ENCODE measurements at regions not wholly inside any gene's neighbourhood (a gene's known extent, or its start where the extent isn't known, plus 50 kb on each side); places are given as distances from the start of the nearest gene placed in this dataset.

DNA sequence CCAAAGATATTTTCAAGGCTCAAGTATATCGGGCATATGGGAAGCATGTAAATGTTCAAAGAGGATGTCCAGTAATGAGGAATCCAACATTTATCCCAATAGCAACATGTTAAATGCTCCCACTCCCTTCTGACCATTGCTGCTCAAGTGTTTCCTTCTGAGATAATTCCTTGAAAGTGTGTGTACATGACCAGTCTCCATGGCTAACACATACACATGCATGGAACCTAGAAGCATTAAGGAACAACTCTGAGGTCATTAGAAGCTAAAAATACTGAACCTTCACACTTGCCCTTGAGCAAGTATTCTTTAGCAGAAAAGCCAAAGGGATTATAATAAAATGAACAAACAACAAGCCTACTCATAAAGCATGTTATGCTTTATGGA, 433.8 kb upstream of the TCF4 start:
- no peak for DNase-seq (ENCODE audit: low read depth)

DNA sequence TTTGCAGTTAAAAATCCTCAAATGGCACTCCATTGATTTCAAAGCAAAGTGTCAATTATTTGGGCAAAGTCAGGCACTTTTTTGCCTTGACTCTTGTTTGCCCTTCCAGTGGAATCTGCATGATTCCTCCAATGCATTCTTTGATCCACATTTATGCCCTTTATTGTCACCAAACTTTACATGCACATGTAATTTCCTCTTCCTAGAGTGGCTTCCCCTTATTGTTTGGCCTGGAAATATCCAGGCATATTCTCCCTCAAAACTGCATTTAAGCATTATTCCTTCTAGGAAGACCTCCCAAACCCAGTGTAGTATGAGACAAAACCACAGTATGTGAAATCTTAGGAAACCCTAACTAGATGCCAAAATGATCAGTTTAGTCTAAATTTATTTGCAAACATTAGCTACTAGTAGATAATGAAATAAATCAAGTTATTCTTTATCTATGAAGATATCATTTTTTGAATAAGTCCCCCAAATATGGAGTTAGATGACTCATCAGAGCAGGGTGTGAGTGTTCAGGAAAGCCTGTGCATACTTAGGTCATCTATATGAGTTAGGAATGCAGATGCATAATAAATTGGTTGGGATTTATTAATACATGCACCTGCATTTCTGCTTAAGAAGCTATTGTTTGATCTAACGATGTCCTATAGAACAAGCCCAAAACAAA, 433.3 kb upstream of the TCF4 start:
- DNase-seq (ENCODE audit: low read depth), result no peak

DNA sequence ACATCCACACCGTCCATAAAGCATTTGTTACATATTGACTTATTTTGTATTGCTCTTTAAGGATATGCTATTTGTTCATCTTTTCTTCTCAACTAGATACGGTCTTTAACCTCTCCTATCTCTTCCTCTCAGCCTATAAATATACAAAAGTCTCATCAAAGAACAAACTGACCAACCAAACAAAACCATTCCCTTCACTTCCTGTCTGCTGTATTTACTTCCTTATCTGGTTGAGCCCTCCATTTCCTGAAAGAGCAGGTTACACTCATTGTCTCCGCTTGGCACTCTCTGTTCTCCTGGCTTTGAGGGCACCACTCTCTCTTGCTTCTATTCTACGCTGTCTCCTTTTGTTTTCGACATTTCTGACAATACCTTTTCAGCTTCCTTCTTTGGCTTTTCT, 431.9 kb upstream of the TCF4 start:
- no peak for DNase-seq (ENCODE audit: low read depth)

DNA sequence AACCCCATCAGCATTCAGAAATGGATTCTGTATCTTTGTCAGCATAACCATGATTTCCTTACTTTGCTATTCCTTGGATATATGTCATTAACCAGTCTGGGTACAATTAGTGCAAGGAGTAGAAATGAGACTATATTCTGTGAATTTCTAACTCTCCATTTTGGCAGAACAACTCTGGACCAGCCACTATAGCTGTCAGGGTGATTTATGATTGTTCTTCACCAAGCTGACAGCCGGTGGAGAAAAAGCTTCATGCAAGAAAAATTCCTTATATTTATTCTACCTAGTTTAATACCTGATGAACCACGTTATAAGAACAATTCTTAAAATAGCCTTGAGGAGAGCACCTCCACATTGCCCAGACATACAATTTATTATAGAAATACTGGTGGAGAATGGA, 431.2 kb upstream of the TCF4 start:
- DNase-seq (ENCODE audit: low read depth), result no peak

DNA sequence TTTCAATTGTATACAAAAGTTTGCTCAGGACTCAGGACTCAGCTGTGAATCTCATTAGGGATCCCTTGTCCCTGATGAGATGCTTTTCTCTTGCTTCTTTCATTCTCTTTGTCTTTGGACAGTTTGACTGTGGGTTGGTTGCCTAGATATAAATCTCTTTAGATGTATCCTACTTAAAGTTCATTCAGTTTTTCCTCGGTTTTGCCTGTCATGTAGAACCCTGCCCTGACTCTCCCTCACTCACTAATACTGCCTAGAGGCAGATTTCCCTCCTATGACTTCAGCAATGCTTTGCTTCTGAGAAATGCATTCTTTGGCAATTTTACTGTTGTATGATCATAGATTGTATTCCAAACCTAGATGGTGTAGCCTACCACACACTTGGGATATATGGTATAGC, 421.4 kb upstream of the TCF4 start:
- DNase-seq (ENCODE audit: low read depth), result no peak

DNA sequence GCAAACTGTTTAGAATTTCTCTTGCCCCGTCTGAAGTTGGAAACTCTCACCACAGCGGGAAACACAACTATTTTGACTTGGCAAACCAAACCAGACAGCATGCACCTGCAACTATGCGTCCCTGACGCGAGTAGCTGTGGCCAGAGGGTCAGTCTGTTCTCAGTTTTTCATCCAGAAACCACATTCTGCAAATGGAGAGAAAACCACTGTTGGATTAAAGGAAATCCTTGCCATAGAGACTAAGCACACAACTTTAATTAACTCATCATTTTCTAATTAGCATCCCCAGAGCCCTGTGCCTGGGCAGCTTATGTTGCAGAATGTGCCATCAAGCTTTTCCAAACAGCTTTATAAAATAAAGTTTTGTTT, 415.7 kb upstream of the TCF4 start:
- no peak for DNase-seq (ENCODE audit: low read depth)

DNA sequence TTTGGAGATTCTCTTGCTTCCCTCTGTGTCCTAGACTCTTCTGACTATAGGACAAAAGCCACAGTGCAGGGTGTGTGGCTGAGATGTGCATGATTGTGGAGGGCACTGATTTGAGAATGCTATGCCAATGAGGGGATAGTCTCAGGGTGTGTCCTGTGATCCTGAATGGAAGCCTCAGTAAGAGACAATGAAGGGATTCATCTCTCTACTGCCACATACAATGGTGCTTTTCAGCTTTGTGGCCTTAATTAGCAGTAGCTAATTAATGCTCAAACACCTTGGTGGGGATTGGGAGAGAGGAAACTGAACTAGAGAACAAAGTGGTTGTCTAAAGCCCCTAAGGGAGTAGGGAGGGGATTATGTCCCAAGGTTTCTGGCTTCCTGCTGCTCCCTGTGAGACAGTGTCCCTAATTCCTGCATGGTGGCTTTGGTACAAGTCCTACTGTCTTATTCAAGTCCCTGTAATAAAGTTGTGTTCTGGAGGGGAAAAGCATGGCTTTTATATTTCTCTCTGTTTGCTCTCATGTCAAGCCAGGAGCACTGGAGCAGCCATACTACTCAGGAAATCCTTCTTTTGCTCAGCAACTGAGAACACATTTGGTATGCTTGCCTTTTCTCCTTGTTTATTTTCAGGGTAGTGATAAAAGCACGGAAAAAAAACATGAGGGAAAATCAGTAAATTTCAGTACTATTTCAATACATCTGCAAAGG, 415.2 kb upstream of the TCF4 start:
- no peak for DNase-seq (ENCODE audit: low read depth)

DNA sequence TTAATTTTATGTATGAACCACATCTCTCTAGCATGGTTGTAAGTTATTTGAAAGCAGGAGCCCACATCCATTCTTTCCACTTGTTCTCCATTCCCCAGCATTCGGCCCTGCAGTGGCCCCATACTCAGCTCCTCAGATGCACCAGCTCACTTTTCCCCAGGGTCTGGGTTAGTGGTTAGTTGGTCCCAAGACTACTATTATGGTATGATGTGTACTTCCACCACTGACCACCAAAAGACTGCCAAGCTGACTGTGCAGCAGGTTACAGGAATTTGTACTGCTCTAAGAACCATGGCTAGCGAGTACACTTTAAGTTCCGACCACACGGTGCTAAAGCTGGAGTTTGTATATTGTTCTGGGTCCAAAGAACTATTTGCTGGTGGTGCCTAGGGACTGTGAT, 413.6 kb upstream of the TCF4 start:
- no peak for DNase-seq (ENCODE audit: low read depth)

DNA sequence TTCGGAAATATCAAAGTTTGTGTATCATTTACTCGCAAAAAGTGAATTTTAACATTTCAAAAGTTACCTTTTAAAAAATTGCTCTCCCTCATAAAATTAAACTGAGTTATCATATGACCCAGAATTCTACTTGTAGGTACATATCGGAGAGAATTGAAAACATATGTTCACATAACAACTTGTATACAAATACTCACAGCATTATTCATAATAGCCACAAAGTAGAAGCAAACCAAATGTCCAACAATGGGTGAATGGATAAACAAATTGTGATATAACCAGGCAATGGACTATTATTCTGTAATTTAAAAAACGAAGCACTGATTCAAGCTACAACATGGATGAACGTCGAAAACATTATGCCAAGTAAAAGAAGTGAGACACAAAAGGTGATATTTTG, 412.0 kb upstream of the TCF4 start:
- no peak for DNase-seq (ENCODE audit: low read depth)

DNA sequence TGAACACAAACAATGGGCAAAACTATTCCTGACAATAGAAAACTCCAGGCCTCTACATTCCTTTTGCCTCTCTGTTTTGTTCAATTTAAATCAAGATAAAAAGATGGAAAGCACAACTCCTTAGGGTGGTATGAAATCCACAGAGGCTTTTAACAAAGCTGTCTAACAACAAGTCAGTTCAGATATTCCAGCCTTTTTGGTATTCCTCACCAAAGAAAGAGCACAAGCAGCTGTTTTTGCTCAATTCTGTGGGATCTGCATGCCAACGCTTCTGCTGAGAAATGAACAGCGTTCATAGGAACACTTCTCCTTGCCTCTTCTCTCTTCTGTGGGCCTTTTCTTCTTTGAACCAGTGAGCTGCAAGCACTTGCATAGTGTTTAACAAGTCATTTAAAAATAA, 411.6 kb upstream of the TCF4 start:
- no peak for DNase-seq (ENCODE audit: low read depth)

DNA sequence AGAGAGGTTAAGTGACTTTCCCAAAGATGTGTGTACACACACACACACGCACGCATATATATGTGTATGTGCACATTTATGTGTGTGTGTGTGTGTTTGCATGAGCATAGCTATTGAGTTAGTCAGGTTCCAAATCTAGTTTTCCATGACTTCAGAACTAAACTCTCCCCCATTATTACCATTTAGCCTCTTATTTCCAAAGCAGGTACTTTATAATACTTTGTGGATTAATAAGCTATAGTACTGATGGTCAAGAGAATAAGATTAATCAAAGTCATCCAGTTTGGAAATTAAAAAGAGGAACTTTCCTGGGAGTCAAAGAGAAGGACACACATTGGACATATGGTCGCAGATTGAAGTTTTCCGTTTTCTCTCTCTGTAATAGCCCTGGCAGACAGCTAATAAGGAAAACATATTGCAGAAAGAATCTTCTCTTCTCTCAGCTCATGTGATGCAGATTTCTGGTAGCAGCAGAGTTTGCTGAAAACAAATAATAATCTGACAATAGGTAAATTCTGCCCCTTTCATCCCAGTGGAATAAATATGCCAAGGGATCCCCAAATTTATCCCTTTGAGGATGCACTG, 410.9 kb upstream of the TCF4 start:
- DNase-seq (ENCODE audit: low read depth), result no peak

DNA sequence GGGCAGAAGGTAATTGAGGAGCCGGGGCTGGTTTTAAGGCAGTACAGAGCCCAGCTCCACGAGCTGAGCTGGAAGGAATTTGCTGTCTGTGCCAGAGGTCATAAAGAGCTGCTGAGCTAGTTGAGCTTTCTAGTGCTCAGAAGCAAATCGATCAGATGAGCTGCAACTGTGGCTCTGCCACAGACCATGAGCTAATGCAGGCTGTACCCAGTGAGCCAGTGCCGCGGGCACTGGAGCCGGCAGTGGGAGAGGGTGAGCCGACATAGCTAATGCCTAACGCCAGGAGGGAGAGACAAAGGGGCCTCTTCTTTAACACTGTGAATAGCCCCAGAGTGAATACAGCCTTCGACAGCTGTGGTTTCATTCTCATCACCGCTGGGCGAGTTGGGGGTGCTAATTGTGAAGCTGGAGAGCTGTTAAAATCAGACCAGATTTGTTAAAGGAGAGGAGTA, 410.1 kb upstream of the TCF4 start:
- no peak for DNase-seq (ENCODE audit: low read depth)

DNA sequence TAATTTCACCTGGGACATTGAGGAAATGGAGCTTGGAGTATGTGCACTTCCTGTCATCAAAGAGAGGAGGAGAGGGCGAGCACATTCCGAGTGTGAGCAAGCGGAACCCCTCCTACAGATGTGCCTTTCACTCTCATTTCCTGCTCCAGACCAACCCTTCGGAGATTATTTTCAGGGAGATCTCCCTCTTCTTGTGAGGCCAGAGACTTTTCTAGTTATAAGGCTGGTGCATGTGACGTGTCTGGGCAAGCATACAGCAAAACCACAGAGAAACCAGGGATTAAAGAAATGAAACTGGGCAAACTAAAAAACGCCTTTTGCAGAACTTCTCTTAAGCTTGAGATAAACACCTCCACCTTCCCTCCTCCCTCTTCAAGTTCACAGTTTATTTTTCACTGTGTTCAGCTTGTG, 409.2 kb upstream of the TCF4 start:
- DNase-seq (ENCODE audit: low read depth), result no peak

DNA sequence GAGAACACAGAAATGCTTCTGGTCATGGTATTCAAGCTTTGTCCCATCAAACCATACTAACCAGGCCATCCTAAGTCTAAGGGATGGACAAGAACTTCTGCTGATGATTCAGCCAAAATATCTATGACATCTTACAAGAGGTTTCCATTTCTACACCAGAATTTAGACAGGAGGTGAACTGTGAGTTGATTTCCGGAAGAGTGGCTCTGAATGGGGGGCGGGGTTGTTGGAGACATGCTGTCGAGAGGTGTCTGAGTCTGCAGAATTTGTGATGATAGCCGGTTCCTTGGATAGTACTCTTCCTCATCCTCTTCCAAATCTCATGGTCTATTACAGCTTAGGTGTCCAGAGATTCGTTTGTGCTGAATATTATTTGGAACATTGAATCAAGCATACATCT, 408.7 kb upstream of the TCF4 start:
- no peak for DNase-seq (ENCODE audit: low read depth)

DNA sequence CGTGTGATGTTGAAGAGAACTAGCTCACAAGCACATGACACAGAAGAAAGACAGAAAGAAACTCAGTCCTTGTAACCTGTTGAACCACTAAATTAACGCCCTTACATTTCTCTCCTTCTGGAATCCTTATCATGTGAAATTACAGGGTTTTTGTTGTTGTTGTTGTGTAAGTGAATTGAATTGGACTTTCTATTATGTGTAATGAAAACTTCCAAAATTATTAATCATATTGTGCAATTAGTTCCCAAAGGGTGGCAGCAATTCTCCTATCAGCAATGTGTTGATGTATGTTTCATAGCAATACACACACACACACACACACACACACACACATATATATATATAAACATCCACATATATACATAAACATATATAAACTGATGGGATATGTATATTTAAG, 402.2 kb upstream of the TCF4 start:
- no peak for DNase-seq (ENCODE audit: low read depth)

DNA sequence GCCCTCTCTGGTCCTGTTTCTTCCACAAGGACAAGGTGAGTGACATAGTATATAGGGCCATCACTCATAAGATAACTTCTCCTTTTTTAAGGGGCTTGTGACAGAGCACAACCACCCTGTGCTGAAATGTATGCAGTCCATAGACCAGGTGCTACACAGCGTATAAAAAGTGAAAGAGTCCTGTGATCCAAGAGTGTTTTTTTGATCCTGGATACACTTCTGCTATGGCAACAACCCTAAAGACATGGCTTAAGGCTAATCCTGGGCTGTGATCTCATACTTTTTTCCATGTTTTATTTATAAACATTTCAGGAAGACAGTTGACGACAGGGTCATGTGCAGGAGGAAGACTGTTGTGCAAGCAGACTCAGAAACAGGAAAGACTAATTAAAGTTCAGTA, 400.5 kb upstream of the TCF4 start:
- DNase-seq (ENCODE audit: low read depth), result no peak

DNA sequence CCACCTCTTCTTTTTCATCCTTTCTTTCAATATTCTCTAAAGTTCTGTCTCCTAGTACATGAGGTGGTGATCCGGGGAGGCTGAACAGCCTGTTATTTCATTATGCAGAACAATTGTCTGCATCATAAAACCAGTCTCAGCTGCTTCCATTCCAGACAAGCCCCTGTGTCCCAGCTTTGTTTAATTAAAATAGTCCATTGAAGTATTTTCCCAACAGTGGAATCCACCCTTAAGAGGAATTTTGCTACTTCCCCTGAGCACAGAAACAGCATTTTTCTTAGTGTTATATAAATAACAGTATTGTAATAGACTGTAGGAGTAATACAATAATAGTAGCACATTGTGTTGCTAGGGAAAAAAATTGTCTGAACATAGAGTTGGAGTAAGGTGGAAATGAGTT, 395.4 kb upstream of the TCF4 start:
- DNase-seq (ENCODE audit: low read depth), result no peak

DNA sequence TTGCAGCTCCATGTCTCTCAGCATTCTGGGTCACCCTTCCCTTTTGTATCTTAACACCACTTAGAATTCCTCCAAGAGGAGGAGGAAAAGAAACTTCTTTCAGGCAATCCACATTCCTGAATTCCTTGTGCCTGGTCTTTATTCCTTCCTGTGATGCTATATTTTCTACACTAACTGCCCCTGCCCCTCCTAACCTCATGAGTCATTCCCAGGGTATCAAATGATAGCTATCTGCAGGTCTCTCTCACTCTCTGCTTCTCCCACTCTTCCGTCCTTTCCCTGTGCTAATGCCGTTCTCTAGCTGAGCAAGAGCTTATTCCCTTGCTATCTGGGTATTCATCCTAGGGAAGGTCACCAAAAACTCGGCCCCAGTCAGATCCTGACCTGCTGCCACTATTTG, 395.0 kb upstream of the TCF4 start:
- no peak for DNase-seq (ENCODE audit: low read depth)

DNA sequence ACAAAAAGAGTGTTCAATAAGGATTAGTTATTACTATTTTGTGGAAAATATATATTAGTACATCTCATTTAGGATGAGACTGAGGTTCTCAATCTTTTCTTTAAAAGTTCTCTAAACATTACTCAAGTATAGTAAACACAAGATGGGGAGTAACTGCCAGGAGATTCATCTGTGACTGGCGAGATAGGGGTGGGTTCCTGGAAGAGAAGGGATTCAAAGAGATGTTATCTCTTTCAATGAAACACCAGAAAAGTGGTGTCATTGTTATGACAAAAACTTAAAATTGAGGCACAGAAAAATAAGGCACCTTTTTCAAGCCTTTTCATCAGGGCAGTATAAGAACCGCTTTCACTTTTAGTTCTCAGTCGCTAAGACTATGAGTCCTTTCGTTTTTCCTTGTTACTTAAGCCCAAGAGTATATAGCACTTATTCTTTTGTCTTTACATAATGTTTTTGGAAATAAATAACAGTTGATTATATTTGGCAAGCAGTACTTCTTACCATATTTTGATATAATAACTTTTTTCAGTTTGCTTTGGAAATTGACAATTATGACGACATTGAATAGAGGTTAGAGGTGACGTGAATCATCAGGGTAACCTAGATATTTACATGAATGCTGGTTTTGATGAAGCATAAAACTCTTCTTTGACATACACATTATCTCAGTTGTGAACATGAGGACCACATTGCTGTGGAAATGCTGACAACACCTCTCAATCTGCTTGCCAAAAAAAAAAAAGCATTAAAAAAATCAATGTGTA, 393.9 kb upstream of the TCF4 start:
- DNase-seq (ENCODE audit: low read depth), result no peak

DNA sequence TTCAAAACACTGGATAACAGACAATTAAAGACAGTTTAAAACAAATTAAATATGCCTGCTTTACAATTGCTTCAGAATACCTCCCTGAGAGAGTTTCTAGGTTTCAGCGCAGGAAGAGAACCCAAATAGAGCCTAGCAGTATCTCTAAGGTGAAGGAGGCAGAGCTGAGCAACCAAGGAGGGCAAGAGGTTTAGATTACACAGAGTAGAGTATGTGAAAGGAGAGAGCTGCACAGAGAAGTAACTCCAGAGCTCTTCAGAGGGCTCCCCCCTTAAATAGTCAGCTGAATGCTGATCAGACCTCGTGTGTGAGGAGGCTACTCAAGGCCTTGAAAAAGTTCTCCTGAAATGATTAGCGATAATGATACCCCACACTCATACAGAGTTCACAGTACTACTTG, 386.5 kb upstream of the TCF4 start:
- DNase-seq (ENCODE audit: low read depth), result no peak

DNA sequence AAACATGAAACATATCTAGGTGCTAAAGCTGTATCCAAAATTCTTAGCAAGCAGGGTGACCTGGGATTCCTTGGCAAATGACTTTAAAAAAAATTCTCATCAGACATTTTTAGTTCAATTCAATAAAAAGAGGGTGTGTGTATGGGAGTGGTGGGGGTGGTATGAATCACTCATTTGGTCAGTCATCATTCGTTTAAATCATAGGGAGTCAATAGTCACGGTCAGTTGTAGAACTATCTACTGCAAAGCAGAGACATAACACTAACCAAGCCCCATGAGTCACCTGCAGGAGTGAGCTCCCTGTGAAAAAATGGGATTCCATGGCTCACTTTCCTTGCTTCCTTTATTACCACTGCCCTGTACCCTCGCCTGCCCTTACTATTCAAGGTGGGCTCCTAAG, 380.6 kb upstream of the TCF4 start:
- no peak for DNase-seq (ENCODE audit: low read depth)

DNA sequence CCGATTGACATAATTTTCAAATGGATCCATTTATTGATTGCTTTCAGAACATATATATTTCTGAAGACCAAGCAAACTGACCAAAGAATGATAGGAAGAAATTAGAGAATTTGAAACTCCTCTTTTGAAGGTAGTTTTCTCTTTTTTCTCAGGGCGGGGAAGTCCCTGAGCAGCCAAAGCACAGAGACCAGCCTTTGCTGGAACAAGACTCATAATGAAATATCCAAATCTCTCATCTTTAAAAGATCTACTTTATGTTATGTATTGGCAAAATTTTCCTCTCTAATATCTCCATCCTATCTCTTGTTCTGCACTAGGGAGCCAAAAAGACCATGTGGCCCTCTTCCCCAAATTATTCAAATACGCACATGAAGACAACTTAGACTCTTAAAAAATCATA, 379.0 kb upstream of the TCF4 start:
- no peak for DNase-seq (ENCODE audit: low read depth)

DNA sequence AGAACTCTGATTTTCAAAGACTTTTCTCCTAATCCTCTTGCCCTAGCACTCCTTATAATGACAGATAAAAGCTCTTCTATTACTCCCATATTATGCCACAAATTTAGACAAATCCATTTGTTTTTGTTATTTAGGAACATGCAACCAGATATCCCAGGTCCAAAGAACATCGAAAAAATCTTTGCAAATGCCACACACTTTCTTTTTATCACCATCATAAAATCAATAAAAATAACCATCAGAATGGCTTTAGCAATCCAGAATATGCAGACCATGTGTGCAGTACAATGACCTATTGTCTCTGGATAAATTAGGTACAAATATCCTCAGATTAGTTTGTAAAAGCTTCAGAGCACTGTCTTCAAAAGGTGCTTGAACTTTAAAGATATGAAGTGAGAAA, 376.2 kb upstream of the TCF4 start:
- no peak for DNase-seq (ENCODE audit: low read depth)

All from activated T-cell treated with anti-CD3 and anti-CD28 coated beads for 48 hours (primary cell).